NCI-H2171 treated with DMSO at 0.1 percent for 48 hours (cell line): ENCODE measurements at regions not wholly inside any gene's neighbourhood (a gene's known extent, or its start where the extent isn't known, plus 50 kb on each side); places are given as distances from the start of the nearest gene placed in this dataset.
"Not testable (repeated sequence)": the region's sequence is repeated elsewhere in the genome, so short reads cannot be mapped to it uniquely, and the experiment has no call there.

Source experiments
- DNase-seq: peaks from one replicate; lab custom pipeline; 2025; lab: John Stamatoyannopoulos, UW

DNA sequence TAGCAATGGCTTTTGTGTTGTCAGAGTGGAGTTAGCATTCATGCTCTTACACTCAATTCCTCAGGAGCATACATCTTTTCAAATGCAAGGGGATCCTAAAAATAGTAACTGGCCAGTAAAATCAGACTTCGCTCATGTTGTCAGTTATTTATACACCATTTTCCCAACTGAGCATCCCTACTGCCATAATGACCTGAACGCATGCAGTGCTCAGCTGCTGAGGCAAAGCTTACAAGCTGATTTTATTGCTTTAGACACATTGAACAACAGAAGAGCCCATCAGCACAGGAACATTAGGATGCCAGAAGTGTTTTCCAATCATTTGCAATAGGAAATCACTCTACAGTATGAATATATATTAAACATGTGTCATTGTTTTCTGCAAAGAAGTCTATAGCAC, 689.7 kb upstream of the BCHE start:
- no peak for DNase-seq

DNA sequence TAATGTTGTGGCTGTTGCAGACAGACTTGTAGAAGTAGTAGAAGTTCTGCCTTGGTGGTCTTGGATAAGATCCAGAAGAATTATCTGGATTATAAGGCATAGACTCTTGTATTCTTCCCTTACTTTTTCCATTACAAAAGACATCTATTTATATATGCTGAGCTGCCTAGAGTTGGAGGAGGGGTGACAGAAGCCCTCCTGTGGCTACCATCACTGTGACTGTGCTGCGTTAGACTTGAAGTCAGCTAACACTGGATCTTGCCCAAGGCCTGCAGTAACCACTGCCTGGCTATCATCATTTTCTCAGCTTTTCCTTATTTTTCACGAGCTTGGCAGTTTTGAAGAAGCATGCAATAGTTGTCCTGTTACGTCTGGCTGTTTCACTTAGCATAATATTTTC, 684.8 kb upstream of the BCHE start:
- DNase-seq = no peak

DNA sequence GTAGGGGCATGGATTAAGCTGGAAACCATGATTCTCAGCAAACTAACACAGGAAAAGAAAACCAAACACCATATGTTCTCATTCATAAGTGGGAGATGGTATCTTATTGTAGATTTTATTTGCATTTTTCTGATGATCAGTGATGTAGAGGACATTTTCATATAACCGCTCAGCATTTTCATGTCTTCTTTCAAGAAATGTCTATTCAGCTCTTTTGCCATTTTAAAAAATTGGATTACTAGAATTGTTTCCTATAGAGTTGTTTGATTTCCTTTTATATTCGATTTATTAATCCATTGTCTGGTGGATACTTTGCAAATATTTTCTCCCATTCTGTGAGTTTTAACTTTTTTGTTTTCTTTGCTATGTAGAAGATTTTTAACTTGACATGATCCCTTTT, 682.2 kb upstream of the BCHE start:
- DNase-seq = no peak

DNA sequence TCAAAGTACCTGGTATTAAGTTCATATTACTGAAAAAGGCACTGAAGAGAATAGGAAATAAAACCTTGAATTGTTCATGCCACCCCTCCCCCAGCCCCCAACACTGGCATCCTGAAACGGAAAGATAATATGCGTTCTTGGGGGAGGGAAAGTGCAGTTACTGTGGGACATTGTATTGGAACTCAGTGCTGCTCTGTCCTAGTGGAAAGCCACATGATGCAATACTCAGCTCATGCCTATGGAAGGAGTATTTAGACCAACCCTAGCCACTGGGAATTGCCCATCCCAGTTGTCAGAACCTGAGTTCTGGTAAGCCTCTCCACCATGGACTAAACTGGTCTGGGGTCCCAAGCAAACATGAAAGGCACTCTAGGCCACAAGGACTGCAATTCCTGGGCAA, 680.8 kb upstream of the BCHE start:
- no peak for DNase-seq

DNA sequence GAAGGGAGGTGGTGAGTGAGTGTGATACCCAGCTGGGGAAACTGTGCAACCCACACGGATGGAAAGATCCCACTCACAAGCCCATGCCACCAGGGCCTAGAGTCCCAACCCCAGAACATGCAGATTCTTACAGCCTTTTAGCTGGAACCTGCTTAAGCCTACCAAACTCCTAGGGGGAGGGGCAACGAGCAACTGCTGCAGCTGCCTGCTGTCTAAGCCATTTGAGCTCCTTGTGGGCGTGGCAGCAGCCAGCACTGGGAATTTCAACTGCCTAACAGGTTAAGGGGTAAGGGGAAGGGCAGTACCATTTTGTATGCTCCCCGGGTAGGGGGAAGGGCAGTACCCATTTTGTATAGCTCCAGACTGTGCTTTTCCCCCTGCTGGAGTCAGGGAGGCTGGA, 673.2 kb upstream of the BCHE start:
- DNase-seq = no peak

- DNase-seq = not testable (repeated sequence)
Measured at GRCh38 chr3:166500420-166500819, 663.2 kb upstream of the BCHE start.

- no peak for DNase-seq
Measured at GRCh38 chr3:166499636-166500035, 662.4 kb upstream of the BCHE start.

- DNase-seq = no peak
Measured at GRCh38 chr3:166498446-166498845, 661.2 kb upstream of the BCHE start.

GRCh38 chr3:166489826-166490225, 652.6 kb upstream of the BCHE start:
- no peak for DNase-seq

DNA sequence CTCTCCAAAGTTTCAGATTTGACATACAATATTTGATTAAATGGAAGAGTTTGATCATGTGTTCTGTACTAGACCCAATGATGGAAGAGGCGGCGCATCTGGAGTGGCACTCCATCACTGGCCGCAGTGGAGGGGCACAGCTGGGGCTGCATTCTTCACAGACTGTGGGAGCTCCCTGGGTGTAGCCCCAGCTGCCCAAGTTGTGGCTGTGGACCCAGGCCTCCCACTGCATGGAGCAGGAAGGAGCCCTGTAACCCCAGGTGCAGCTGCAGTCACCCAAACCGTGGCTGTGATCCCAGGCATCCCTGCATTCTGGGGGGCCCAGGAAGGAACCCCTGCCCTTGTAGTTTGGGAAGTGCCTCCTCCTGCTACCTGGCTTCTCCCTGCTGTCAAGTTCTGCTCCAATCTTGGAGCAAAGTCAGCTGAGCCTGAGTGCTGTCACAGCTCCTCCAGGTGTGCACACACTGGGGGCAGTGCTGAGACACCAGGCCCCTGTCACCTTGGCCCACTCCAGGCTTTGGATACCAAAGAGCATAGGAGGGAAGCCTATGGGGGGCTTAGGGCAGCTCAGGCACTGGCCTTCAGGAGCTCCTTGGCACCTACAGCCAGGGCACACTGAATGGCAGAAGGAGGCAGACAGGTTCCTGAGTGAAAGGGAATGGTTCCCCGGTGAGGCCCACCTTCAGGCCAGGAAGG, 651.9 kb upstream of the BCHE start:
- no peak for DNase-seq

DNA sequence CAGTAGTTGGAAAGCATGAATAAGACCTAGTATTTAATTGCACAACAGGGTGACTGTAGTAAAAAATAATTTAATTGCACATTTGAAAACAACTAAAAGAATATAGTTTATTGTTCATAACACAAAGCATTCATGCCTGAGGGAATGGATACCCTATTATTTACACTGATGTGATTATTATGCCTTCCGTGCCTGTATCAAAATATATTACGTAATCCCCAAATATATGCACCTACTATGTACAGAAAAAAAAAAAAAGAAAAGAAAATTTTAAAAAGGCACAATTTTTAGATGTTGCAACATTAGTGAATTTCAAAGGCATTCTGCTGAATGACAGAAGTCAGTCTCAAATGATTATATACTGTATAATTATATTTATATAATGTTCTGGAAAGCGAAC, 647.2 kb upstream of the BCHE start:
- no peak for DNase-seq

DNA sequence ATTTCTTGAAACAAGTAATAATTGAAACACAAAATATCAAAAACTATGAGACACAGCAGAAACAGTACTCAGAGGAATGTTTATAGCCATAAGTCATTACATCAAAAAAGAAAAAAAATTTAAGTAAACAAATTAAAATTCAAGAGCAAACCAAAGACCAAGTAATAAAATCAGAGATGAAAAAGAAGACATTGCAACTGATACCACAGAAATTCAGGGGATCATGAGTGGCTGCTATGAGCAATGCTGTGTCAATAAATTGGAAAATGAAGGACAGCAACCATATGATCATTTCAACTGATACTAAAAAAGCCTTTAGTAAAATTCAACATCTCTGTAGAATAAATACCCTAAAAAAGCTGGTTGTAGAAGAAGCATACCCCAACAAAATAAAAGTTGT, 644.1 kb upstream of the BCHE start:
- no peak for DNase-seq

GRCh38 chr3:166478356-166478755, 641.1 kb upstream of the BCHE start:
- no peak for DNase-seq

DNA sequence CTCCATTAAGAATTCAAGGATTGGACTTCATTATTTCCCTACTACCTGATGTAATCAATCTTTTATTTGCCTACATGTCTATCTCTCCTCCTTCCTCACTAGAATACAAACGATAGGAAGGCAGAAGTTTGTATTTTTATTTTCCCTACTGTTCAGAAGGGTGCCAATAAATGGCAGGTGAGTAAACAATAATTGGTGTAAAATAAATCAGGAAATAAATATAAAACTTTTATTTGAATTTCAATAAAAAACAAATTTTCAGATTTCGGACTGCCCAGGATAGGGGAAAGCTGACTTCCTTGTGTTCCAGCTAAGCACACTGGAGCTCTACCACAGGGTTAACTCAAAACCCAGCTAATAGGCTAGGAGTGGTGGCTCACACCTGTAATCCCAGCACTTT, 636.3 kb upstream of the BCHE start:
- no peak for DNase-seq

DNA sequence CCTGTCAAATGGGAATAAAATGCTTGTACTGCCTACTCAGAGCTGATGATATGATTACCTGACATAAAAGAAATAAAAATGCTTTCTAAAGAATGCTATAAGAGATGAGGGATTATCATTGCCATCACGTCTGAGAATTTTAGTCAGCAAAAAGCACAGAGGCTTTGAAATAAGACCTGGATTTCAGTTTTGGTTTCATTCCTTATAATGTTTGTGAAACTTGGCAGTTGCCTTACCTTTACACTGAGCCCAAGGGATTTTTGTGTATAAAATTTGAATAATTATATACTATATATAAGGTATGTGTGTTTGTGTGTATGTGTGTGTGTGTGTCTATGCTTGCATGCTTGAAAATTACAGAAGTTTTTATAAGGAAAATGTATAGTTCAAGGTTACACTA, 634.8 kb upstream of the BCHE start:
- DNase-seq = no peak

- DNase-seq = peak; percentile 19
Measured at GRCh38 chr3:166471074-166471767, 634.0 kb upstream of the BCHE start.

- DNase-seq = no peak
Measured at GRCh38 chr3:166462891-166463470, 625.8 kb upstream of the BCHE start.

GRCh38 chr3:166461626-166462025, 624.4 kb upstream of the BCHE start:
- DNase-seq = no peak

GRCh38 chr3:166457382-166457781, 620.2 kb upstream of the BCHE start:
- DNase-seq = no peak

DNA sequence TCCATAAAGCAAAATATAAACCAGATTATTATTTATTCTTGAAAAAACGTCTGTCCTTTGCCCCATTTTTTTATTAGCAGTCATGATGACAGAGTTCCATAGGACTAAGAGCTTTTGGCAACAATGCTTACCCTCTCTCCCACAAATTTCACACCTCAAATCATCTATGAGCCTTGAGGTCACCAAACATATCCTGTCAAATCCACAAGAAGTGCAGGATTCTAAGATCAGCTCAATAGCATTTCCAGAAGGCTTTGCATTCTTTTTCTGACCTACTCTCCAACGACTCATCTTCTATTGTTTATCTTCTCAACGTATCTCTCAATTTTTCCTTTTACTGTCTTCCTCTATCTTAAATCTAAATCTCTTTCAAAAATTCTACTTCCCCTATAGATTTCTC, 619.1 kb upstream of the BCHE start:
- DNase-seq = no peak

- no peak for DNase-seq
Measured at GRCh38 chr3:166455744-166456143, 618.5 kb upstream of the BCHE start.

GRCh38 chr3:166453478-166453877, 616.3 kb upstream of the BCHE start:
- no peak for DNase-seq

DNA sequence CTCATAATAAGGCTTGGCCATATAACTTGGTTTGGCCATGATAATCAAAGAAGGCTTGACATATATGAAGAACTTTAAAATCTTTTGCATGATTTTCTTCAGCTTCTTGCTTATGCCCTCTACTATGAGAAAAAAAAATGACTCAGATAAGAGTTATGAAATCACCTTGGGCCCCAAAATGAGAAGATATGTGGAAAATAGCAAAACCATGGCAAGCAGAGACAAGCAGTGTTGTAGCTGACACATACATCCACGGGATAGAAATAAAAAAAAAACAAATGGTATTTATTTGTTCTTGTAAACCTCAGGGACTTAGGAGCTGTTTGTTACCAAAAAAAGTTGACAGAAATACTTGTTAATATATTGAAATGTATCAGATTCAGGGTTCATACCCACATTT, 614.8 kb upstream of the BCHE start:
- no peak for DNase-seq

DNA sequence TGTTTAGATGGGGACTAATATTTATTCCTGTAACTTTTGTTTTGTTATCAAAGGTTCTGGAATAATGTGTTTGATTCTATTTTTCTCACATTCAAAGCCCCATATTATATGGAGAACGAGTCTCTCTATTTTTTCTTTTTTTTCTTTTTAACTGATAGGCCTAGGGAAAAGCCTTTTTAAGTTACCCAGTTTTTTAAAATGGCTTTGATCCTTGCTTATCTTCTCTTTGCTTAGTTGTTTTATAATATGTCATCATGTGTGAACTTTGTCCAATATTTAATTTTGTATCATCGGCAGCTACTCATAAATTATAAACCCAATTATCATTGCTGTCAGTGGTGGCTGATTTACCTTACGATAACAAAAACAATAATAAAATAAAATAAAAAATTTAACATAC, 610.3 kb upstream of the BCHE start:
- DNase-seq = no peak
